ENCODE measurements at regions not wholly inside any gene's neighbourhood (a gene's known extent, or its start where the extent isn't known, plus 50 kb on each side); places are given as distances from the start of the nearest gene placed in this dataset.
"Not testable (repeated sequence)": the region's sequence is repeated elsewhere in the genome, so short reads cannot be mapped to it uniquely, and the experiment has no call there.

- H3K36me3 ChIP-seq (ENCODE audit: control insufficient read depth in 4 of 4, insufficient read depth in 4 of 4, low read length in 3 of 4), result no peaks in the 10 kb centered on the region
- POLR2A ChIA-PET, result no interaction called here
- no peak for DNase-seq
- H3K4me3 ChIP-seq (ENCODE audit: control insufficient read depth in 1 of 7, extremely low read depth in 1 of 7, insufficient read depth in 4 of 7, low read depth in 2 of 7, low read length in 6 of 7), result no peak overlapping the region
- H3K27ac ChIP-seq (ENCODE audit: insufficient read depth in 1 of 2, low read depth in 1 of 2, low read length in 2 of 2, poor library complexity in 1 of 2, severe bottlenecking in 2 of 2), result no peak overlapping the region
- 17% methylated on average over 1 of the region's 2 CpGs for whole genome bisulfite sequencing (ENCODE audit: insufficient coverage)
- H3K27me3 ChIP-seq (replicated peaks in 2 of 5; ENCODE audit: control insufficient read depth in 4 of 5, insufficient read depth in 5 of 5, low read length in 4 of 5), result peaks cover 0 to 10% (median 0%) of the 10 kb centered on the region in 5 experiments
- peaks cover 0 to 5% (median 0%) of the 10 kb centered on the region in 5 experiments for H3K9me3 ChIP-seq (ENCODE audit: control extremely low read depth in 1 of 5, control insufficient read depth in 4 of 5, insufficient read depth in 2 of 5, low read depth in 1 of 5, low read length in 4 of 5)
- H3K4me1 ChIP-seq (ENCODE audit: control extremely low read depth in 1 of 4, control insufficient read depth in 4 of 4, insufficient read depth in 4 of 4, low read length in 3 of 4), result no peaks in the 10 kb centered on the region
- CTCF ChIA-PET, result interaction anchor here (0.8 kb wide), 1 partner anchor 13 kb away, joined by 3 read pairs; no protein-coding TSS in a partner anchor
These were observed 62.7 kb upstream of the OSMR start for GRCh38 chr5:38783011-38783561.

GRCh38 chr5:38789134-38789533 lies 56.7 kb upstream of the OSMR start:
- Histone ChIP-seq H3K9me3 (ENCODE audit: control extremely low read depth in 1 of 5, control insufficient read depth in 4 of 5, insufficient read depth in 2 of 5, low read depth in 1 of 5, low read length in 4 of 5) (peaks cover 0 to 5% (median 0%) of the 10 kb centered on the region in 5 experiments), H3K4me3 (ENCODE audit: control insufficient read depth in 1 of 7, extremely low read depth in 1 of 7, insufficient read depth in 4 of 7, low read depth in 2 of 7, low read length in 6 of 7) (no peak overlapping the region), H3K27me3 (replicated peaks in 2 of 5; ENCODE audit: control insufficient read depth in 4 of 5, insufficient read depth in 5 of 5, low read length in 4 of 5) (peaks cover 0 to 31% (median 0%) of the 10 kb centered on the region in 5 experiments), H3K4me1 (ENCODE audit: control extremely low read depth in 1 of 4, control insufficient read depth in 4 of 4, insufficient read depth in 4 of 4, low read length in 3 of 4) (no peaks in the 10 kb centered on the region), H3K36me3 (ENCODE audit: control insufficient read depth in 4 of 4, insufficient read depth in 4 of 4, low read length in 3 of 4) (no peaks in the 10 kb centered on the region), H3K27ac (ENCODE audit: insufficient read depth in 1 of 2, low read depth in 1 of 2, low read length in 2 of 2, poor library complexity in 1 of 2, severe bottlenecking in 2 of 2) (no peak overlapping the region)
- no peak for DNase-seq
- ChIA-PET CTCF (no interaction called here), POLR2A (no interaction called here)
- no CpG with 5 or more reads among the region's 2 CpGs for WGBS (ENCODE audit: insufficient coverage)

GRCh38 chr5:38789777-38790176 lies 56.0 kb upstream of the OSMR start:
- Histone ChIP-seq H3K9me3 (ENCODE audit: control extremely low read depth in 1 of 5, control insufficient read depth in 4 of 5, insufficient read depth in 2 of 5, low read depth in 1 of 5, low read length in 4 of 5) (peaks cover 0 to 5% (median 0%) of the 10 kb centered on the region in 5 experiments), H3K4me3 (ENCODE audit: control insufficient read depth in 1 of 7, extremely low read depth in 1 of 7, insufficient read depth in 4 of 7, low read depth in 2 of 7, low read length in 6 of 7) (no peak overlapping the region), H3K27me3 (replicated peaks in 2 of 5; ENCODE audit: control insufficient read depth in 4 of 5, insufficient read depth in 5 of 5, low read length in 4 of 5) (peaks cover 0 to 32% (median 0%) of the 10 kb centered on the region in 5 experiments), H3K27ac (ENCODE audit: insufficient read depth in 1 of 2, low read depth in 1 of 2, low read length in 2 of 2, poor library complexity in 1 of 2, severe bottlenecking in 2 of 2) (no peak overlapping the region), H3K36me3 (ENCODE audit: control insufficient read depth in 4 of 4, insufficient read depth in 4 of 4, low read length in 3 of 4) (no peaks in the 10 kb centered on the region), H3K4me1 (ENCODE audit: control extremely low read depth in 1 of 4, control insufficient read depth in 4 of 4, insufficient read depth in 4 of 4, low read length in 3 of 4) (no peaks in the 10 kb centered on the region)
- ChIA-PET POLR2A (no interaction called here), CTCF (no interaction called here)
- WGBS (ENCODE audit: insufficient coverage), result 100% methylated on average over 1 of the region's 2 CpGs
- DNase-seq, result no peak

GRCh38 chr5:38790268-38790667 lies 55.5 kb upstream of the OSMR start:
- H3K27me3 ChIP-seq (replicated peaks in 2 of 5; ENCODE audit: control insufficient read depth in 4 of 5, insufficient read depth in 5 of 5, low read length in 4 of 5), result peaks cover 0 to 35% (median 3%) of the 10 kb centered on the region in 5 experiments
- peaks cover 0 to 5% (median 0%) of the 10 kb centered on the region in 5 experiments for H3K9me3 ChIP-seq (ENCODE audit: control extremely low read depth in 1 of 5, control insufficient read depth in 4 of 5, insufficient read depth in 2 of 5, low read depth in 1 of 5, low read length in 4 of 5)
- no peaks in the 10 kb centered on the region for H3K4me1 ChIP-seq (ENCODE audit: control extremely low read depth in 1 of 4, control insufficient read depth in 4 of 4, insufficient read depth in 4 of 4, low read length in 3 of 4)
- 80% methylated on average over 1 of the region's 1 CpG for WGBS (ENCODE audit: insufficient coverage)
- ChIA-PET CTCF (no interaction called here), POLR2A (no interaction called here)
- H3K36me3 ChIP-seq (ENCODE audit: control insufficient read depth in 4 of 4, insufficient read depth in 4 of 4, low read length in 3 of 4), result no peaks in the 10 kb centered on the region
- no peak overlapping the region for H3K4me3 ChIP-seq (ENCODE audit: control insufficient read depth in 1 of 7, extremely low read depth in 1 of 7, insufficient read depth in 4 of 7, low read depth in 2 of 7, low read length in 6 of 7)
- H3K27ac ChIP-seq (ENCODE audit: insufficient read depth in 1 of 2, low read depth in 1 of 2, low read length in 2 of 2, poor library complexity in 1 of 2, severe bottlenecking in 2 of 2), result no peak overlapping the region
- DNase-seq, result no peak

GRCh38 chr5:38790891-38791290 lies 54.9 kb upstream of the OSMR start:
- Histone ChIP-seq H3K27me3 (replicated peaks in 2 of 5; ENCODE audit: control insufficient read depth in 4 of 5, insufficient read depth in 5 of 5, low read length in 4 of 5) (peaks cover 0 to 38% (median 6%) of the 10 kb centered on the region in 5 experiments), H3K4me3 (ENCODE audit: control insufficient read depth in 1 of 7, extremely low read depth in 1 of 7, insufficient read depth in 4 of 7, low read depth in 2 of 7, low read length in 6 of 7) (no peak overlapping the region), H3K36me3 (ENCODE audit: control insufficient read depth in 4 of 4, insufficient read depth in 4 of 4, low read length in 3 of 4) (no peaks in the 10 kb centered on the region), H3K27ac (ENCODE audit: insufficient read depth in 1 of 2, low read depth in 1 of 2, low read length in 2 of 2, poor library complexity in 1 of 2, severe bottlenecking in 2 of 2) (no peak overlapping the region), H3K9me3 (ENCODE audit: control extremely low read depth in 1 of 5, control insufficient read depth in 4 of 5, insufficient read depth in 2 of 5, low read depth in 1 of 5, low read length in 4 of 5) (peaks cover 0 to 5% (median 0%) of the 10 kb centered on the region in 5 experiments), H3K4me1 (ENCODE audit: control extremely low read depth in 1 of 4, control insufficient read depth in 4 of 4, insufficient read depth in 4 of 4, low read length in 3 of 4) (no peaks in the 10 kb centered on the region)
- POLR2A ChIA-PET, result no interaction called here
- no peak for DNase-seq
- WGBS (ENCODE audit: insufficient coverage), result 71% methylated on average over 1 of the region's 2 CpGs
- CTCF ChIA-PET, result no interaction called here

- 88% methylated on average over 1 of the region's 3 CpGs for WGBS (ENCODE audit: insufficient coverage)
These were observed 52.7 kb upstream of the OSMR start for GRCh38 chr5:38793099-38793498.

GRCh38 chr5:38794037-38794436 lies 51.8 kb upstream of the OSMR start:
- H3K36me3 ChIP-seq (ENCODE audit: control insufficient read depth in 4 of 4, insufficient read depth in 4 of 4, low read length in 3 of 4); H3K9me3 ChIP-seq (ENCODE audit: control extremely low read depth in 1 of 5, control insufficient read depth in 4 of 5, insufficient read depth in 2 of 5, low read depth in 1 of 5, low read length in 4 of 5); DNase-seq; CTCF ChIA-PET; H3K4me3 ChIP-seq (ENCODE audit: control insufficient read depth in 1 of 7, extremely low read depth in 1 of 7, insufficient read depth in 4 of 7, low read depth in 2 of 7, low read length in 6 of 7); POLR2A ChIA-PET; H3K4me1 ChIP-seq (ENCODE audit: control extremely low read depth in 1 of 4, control insufficient read depth in 4 of 4, insufficient read depth in 4 of 4, low read length in 3 of 4); H3K27ac ChIP-seq (ENCODE audit: insufficient read depth in 1 of 2, low read depth in 1 of 2, low read length in 2 of 2, poor library complexity in 1 of 2, severe bottlenecking in 2 of 2): not testable (repeated sequence)
- 92% methylated on average over 4 of the region's 7 CpGs for WGBS (ENCODE audit: insufficient coverage)
- peaks cover 0 to 48% (median 6%) of the 10 kb centered on the region in 5 experiments for H3K27me3 ChIP-seq (replicated peaks in 2 of 5; ENCODE audit: control insufficient read depth in 4 of 5, insufficient read depth in 5 of 5, low read length in 4 of 5)

More at GRCh38 chr5:38793099-38793498, 52.7 kb upstream of the OSMR start:
- ChIA-PET POLR2A (no interaction called here), CTCF (no interaction called here)
- H3K36me3 ChIP-seq (ENCODE audit: control insufficient read depth in 4 of 4, insufficient read depth in 4 of 4, low read length in 3 of 4), result no peaks in the 10 kb centered on the region
- H3K4me1 ChIP-seq (ENCODE audit: control extremely low read depth in 1 of 4, control insufficient read depth in 4 of 4, insufficient read depth in 4 of 4, low read length in 3 of 4), result no peaks in the 10 kb centered on the region
- peaks cover 0 to 48% (median 6%) of the 10 kb centered on the region in 5 experiments for H3K27me3 ChIP-seq (replicated peaks in 2 of 5; ENCODE audit: control insufficient read depth in 4 of 5, insufficient read depth in 5 of 5, low read length in 4 of 5)
- no peak overlapping the region for H3K27ac ChIP-seq (ENCODE audit: insufficient read depth in 1 of 2, low read depth in 1 of 2, low read length in 2 of 2, poor library complexity in 1 of 2, severe bottlenecking in 2 of 2)
- no peaks in the 10 kb centered on the region for H3K9me3 ChIP-seq (ENCODE audit: control extremely low read depth in 1 of 5, control insufficient read depth in 4 of 5, insufficient read depth in 2 of 5, low read depth in 1 of 5, low read length in 4 of 5)
- no peak overlapping the region for H3K4me3 ChIP-seq (ENCODE audit: control insufficient read depth in 1 of 7, extremely low read depth in 1 of 7, insufficient read depth in 4 of 7, low read depth in 2 of 7, low read length in 6 of 7)
- DNase-seq, result no peak

Data from common myeloid progenitor, CD34-positive (primary cell).